SKM-1 (cell line): ENCODE measurements at regions not wholly inside any gene's neighbourhood (a gene's known extent, or its start where the extent isn't known, plus 50 kb on each side); places are given as distances from the start of the nearest gene placed in this dataset.

Experiments
- DNase-seq: peaks from one replicate; lab custom pipeline; 2025; ENCODE audit not compliant: unreplicated experiment; lab: John Stamatoyannopoulos, UW

DNA sequence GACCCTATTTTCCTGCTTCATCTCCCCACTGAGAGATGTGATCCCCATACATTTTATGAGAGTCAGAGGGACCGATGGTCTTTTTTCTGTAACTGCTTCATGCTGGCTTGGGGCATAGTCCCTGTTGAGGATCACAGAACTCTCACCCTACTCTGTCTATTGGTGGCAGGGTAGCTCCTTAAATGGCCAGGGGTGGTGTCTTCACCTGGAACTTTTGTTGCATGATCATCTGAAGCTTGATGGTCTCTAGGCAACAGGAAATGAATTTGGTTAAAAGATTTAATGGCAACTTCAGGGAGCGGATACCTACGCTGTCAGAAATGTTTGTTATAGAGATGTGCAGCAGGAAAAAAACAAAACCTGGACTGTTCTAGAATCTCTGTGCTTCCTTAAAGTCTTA lies 87.0 kb upstream of the GLIS3 start:
- no peak for DNase-seq

GRCh38 chr9:4384750-4385149 lies 84.9 kb upstream of the GLIS3 start:
- no peak for DNase-seq

DNA sequence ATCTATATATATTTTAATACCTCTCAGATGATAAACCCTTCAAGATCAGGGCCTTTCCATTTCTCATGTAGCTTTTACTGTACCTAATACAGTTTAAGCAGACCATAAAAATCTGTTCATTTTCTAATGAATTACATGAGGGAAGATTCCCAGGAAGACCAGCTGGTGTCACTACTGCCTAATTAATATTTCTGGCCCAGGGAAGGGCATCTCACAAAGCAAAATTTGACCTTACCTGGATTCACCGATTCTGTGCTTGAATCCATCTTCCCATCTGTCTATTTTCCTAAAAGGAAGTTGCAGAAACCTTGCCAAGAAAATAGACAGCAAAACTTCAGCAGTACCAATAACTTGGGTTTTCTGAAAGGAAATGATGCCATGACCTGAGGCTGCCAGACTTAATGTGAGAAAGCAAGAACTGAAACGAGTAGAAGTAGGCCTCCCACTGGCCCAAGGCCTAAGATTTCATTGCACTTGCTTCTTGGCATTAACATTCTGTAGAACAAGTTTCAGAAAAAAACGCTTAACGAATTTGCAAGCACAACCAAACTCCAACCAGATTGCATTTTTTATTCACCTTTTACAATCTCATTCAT lies 83.0 kb upstream of the GLIS3 start:
- DNase-seq = no peak

- DNase-seq = no peak
These were observed 81.9 kb upstream of the GLIS3 start for GRCh38 chr9:4381744-4382143.

DNA sequence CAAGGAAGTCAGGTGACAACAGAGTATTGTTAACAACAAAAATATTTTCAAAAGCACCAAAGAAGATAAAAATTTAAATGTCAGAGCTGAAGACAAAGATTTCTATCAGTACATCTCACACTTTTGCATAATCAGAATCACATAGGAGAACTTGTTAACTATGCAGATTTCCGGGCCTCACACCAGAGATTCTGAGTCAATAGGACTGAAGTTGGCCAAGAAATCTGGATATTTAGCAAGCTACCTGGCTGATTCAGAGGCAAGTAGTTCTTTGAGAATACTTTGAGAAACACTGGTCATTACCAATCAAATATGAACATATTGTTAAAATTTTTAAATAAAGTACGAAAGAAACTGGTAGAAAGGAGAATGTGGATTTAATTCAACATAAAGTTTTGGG lies 80.5 kb upstream of the GLIS3 start:
- DNase-seq = no peak

GRCh38 chr9:4375424-4376200 lies 75.7 kb upstream of the GLIS3 start:
- DNase-seq = peak; percentile 16

- no peak for DNase-seq
These were observed 71.2 kb upstream of the GLIS3 start for GRCh38 chr9:4371108-4371507.

- DNase-seq = no peak
These were observed 70.6 kb upstream of the GLIS3 start for GRCh38 chr9:4370501-4370900.

- peak; percentile 34 for DNase-seq
These were observed 66.9 kb upstream of the GLIS3 start for GRCh38 chr9:4366591-4367330.

GRCh38 chr9:4365055-4365454 lies 65.2 kb upstream of the GLIS3 start:
- no peak for DNase-seq

DNA sequence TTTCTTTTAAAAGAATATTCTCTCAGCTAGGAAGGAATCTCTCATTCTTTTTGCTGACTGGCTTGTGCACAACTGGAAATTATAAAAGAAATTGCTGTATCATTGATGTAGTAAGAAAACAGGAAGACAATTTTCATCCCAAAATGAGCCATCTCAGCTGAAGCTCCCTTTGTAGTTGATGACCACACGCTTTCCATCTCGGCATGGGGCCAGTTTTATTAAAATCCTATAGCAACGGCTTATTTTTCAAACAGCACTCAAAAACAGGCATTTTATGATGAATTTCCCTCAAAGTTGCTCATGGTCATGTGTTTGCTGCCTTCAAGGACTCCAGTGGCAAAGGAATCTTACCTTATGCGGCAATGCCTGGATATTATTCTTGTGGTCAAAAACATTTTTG lies 62.4 kb upstream of the GLIS3 start:
- DNase-seq = no peak

- DNase-seq = no peak
These were observed 59.1 kb upstream of the GLIS3 start for GRCh38 chr9:4359016-4359415.

- no peak for DNase-seq
These were observed 58.1 kb upstream of the GLIS3 start for GRCh38 chr9:4357929-4358328.

GRCh38 chr9:4356306-4356705 lies 56.4 kb upstream of the GLIS3 start:
- DNase-seq = no peak

DNA sequence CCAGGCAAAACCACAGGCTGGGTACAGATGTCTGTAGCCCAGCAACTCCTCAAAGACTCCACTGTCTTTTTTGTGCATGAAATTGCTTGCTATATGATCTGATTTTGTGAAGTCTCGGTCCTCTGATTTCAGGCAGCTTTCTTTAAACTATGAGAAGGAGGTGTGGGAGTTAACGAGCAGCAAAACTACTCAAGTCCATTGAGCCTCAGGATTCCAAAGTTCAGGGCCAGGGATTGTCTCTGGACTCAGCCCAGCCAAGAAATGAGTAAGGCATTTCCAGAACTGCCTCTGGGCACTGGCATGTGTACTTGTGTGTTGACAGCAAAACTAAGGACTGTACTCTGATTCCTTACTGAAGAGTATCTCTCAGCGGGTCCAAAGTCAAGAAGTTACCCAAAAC lies 53.4 kb upstream of the GLIS3 start:
- DNase-seq = no peak

DNA sequence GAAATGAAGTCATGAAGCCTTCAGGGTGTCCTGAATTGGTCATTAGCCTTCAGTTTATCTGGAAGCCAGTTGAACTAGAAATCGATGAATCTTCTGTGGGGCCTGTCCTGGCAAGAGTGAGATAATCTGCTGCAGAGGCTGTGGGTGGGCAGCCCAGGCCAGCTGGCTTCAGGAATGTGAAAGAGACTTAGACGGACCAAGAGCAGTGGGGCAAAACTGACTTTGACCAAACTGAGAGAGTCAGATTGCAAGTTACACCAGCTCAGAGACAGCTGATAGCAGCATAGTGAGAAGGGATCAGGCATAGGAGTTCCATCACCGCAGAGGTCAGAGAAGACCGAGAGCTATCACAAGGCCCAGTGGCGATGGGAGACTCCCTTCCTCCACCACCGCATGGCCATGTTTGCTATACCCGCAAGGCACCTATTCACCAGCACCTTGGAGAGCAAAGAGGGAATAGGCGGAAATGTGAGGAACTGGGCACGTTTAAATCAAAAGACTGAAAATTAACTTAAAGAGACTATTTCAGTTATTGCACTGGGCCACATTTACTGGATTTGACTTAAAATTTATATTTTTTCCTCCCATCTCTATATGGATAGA lies 50.0 kb upstream of the GLIS3 start:
- DNase-seq = no peak
